OCI-LY3 (cell line): ENCODE measurements at regions not wholly inside any gene's neighbourhood (a gene's known extent, or its start where the extent isn't known, plus 50 kb on each side); places are given as distances from the start of the nearest gene placed in this dataset.
"Not testable (repeated sequence)": the region's sequence is repeated elsewhere in the genome, so short reads cannot be mapped to it uniquely, and the experiment has no call there.

Experiments used
- H2AFZ ChIP-seq: fragments of 200-600, 300-600 bp; shearing (Covaris generic); 2 replicates; pipeline ENCODE4 v1.6.0; 2014; ENCODE audit warnings: antibody characterized with exemption, low read depth, low read length
- H3K27ac ChIP-seq: fragments of 200-600, 300-600 bp; sonication (generic); 2 replicates; pipeline ENCODE4 v1.5.1; 2014; ENCODE audit warnings: mild to moderate bottlenecking, low read length, moderate library complexity, mixed read lengths
- H3K27me3 ChIP-seq: fragments of 200-600, 300-600 bp; sonication (generic); 2 replicates; pipeline ENCODE4 v1.6.1; 2014; ENCODE audit warnings: low read depth, low read length, mixed read lengths
- H3K36me3 ChIP-seq: fragments of 200-600, 300-600 bp; sonication (generic); replicated peaks from 2 replicates; pipeline ENCODE3; 2014; ENCODE audit warnings: low read depth, low read length, mixed read lengths
- H3K4me1 ChIP-seq: fragments of 300-600, 200-600 bp; sonication (generic); 2 replicates; pipeline ENCODE4 v1.6.1; 2014; ENCODE audit warnings: low read length, mixed read lengths
- H3K4me2 ChIP-seq: fragments of 200-600, 300-600 bp; sonication (generic); 2 replicates; pipeline ENCODE4 v1.6.1; 2014; ENCODE audit warnings: low read length, mixed read lengths
- H3K4me3 ChIP-seq: fragments of 300-600, 200-600 bp; sonication (generic); 2 replicates; pipeline ENCODE4 v1.5.1; 2014; ENCODE audit warnings: antibody characterized with exemption, mild to moderate bottlenecking, low read length, moderate library complexity
- H3K79me2 ChIP-seq: fragments of 300-600, 200-600 bp; shearing (Covaris generic); 2 replicates; pipeline ENCODE4 v1.6.1; 2014; ENCODE audit warnings: mild to moderate bottlenecking, low read length, mixed read lengths
- H3K9ac ChIP-seq: fragments of 300-600, 200-600 bp; shearing (Covaris generic); 2 replicates; pipeline ENCODE4 v1.6.0; 2014; ENCODE audit warnings: mild to moderate bottlenecking, low read length, moderate library complexity
- H3K9me3 ChIP-seq: fragments of 200-600, 300-600 bp; shearing (Covaris generic); 2 replicates; pipeline ENCODE4 v1.6.1; 2014; ENCODE audit warnings: low read length, mixed read lengths; ENCODE audit not compliant: insufficient read depth
- H4K20me1 ChIP-seq: fragments of 200-600, 300-600 bp; sonication (generic); 2 replicates; pipeline ENCODE4 v1.6.1; 2016; ENCODE audit warnings: low read length, mixed read lengths; ENCODE audit not compliant: insufficient read depth
- CTCF ChIP-seq: fragments of 200-600, 300-600 bp; sonication (generic); IDR thresholded peaks from 2 replicates; pipeline ENCODE4 v1.5.1; 2014; ENCODE audit warnings: antibody characterized with exemption, low read length, low read depth
- EZH2phosphoT487 ChIP-seq: fragments of 200-600 bp; shearing (Covaris generic); IDR thresholded peaks from 2 replicates; pipeline ENCODE4 v1.6.1; 2018; ENCODE audit warnings: antibody characterized with exemption, mixed run types, low read depth

GRCh38 chr18:3346487-3346886 is 84.6 kb downstream of the MYL12B start:
- TF ChIP-seq EZH2phosphoT487, result no peak
- Histone ChIP-seq H4K20me1 (no peaks in the 10 kb centered on the region), H3K9ac (no peak overlapping the region), H3K4me3 (no peak overlapping the region), H3K4me1 (no peaks in the 10 kb centered on the region), H3K27me3 (no peaks in the 10 kb centered on the region), H3K36me3 (no peaks in the 10 kb centered on the region), H3K9me3 (no peaks in the 10 kb centered on the region), H3K4me2 (no peak overlapping the region), H3K79me2 (no peaks in the 10 kb centered on the region), H3K27ac (no peak overlapping the region), H2AFZ (no peak overlapping the region)

GRCh38 chr18:3347286-3347803 is 85.4 kb downstream of the MYL12B start:
- no peaks in the 10 kb centered on the region for H3K27me3 ChIP-seq
- no peaks in the 10 kb centered on the region for H4K20me1 ChIP-seq
- no peak overlapping the region for H3K4me2 ChIP-seq
- no peaks in the 10 kb centered on the region for H3K9me3 ChIP-seq
- no peak overlapping the region for H3K9ac ChIP-seq
- no peaks in the 10 kb centered on the region for H3K4me1 ChIP-seq
- no peak overlapping the region for H3K4me3 ChIP-seq
- no peak for TF ChIP-seq CTCF
- no peak for TF ChIP-seq EZH2phosphoT487
- H3K36me3 ChIP-seq, result no peaks in the 10 kb centered on the region
- no peak overlapping the region for H2AFZ ChIP-seq
- H3K79me2 ChIP-seq, result no peaks in the 10 kb centered on the region
- H3K27ac ChIP-seq, result no peak overlapping the region

GRCh38 chr18:3348176-3348575 is 86.2 kb downstream of the MYL12B start:
- H3K9me3 ChIP-seq, result no peaks in the 10 kb centered on the region
- H4K20me1 ChIP-seq, result no peaks in the 10 kb centered on the region
- no peak overlapping the region for H3K9ac ChIP-seq
- H3K36me3 ChIP-seq, result no peaks in the 10 kb centered on the region
- H3K27ac ChIP-seq, result no peak overlapping the region
- no peak overlapping the region for H3K4me3 ChIP-seq
- H3K79me2 ChIP-seq, result no peaks in the 10 kb centered on the region
- no peaks in the 10 kb centered on the region for H3K4me1 ChIP-seq
- TF ChIP-seq EZH2phosphoT487 (no peak), CTCF (no peak)
- H2AFZ ChIP-seq, result no peak overlapping the region
- H3K27me3 ChIP-seq, result no peaks in the 10 kb centered on the region
- H3K4me2 ChIP-seq, result no peak overlapping the region

GRCh38 chr18:3349046-3349841 is 87.3 kb downstream of the MYL12B start:
- not testable (repeated sequence) for H3K27ac ChIP-seq, H3K9me3 ChIP-seq, H3K27me3 ChIP-seq, H4K20me1 ChIP-seq, H3K79me2 ChIP-seq, H3K4me3 ChIP-seq, H3K9ac ChIP-seq, H3K36me3 ChIP-seq, H2AFZ ChIP-seq, H3K4me2 ChIP-seq, H3K4me1 ChIP-seq

DNA sequence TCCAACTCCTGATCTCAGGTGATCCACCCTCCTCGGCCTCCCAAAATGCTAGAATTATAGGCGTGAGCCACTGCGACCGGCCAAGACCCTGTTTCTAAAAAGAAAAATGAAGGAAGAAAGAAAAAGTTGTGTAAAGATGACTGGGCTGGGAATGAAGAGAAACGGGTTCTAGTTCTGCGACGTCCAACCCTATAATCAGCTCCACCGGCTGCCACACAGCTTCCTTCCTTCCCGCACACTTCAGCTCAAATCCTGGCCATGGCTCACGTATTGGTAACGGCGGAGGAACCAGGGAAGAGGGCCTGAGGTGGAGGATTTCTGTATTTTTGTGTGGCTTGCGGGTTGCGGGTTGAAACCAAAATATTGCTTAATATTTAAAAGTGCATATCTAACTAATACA is 88.1 kb downstream of the MYL12B start:
- Histone ChIP-seq H4K20me1 (no peaks in the 10 kb centered on the region), H3K79me2 (no peaks in the 10 kb centered on the region), H3K4me3 (no peak overlapping the region), H3K27me3 (no peaks in the 10 kb centered on the region), H3K4me2 (no peak overlapping the region), H2AFZ (no peak overlapping the region), H3K4me1 (no peaks in the 10 kb centered on the region), H3K27ac (no peak overlapping the region), H3K9me3 (no peaks in the 10 kb centered on the region), H3K36me3 (no peaks in the 10 kb centered on the region), H3K9ac (no peak overlapping the region)
- TF ChIP-seq CTCF, result no peak
- TF ChIP-seq EZH2phosphoT487, result no peak
